ENCODE measurements at regions not wholly inside any gene's neighbourhood (a gene's known extent, or its start where the extent isn't known, plus 50 kb on each side); places are given as distances from the start of the nearest gene placed in this dataset.
A peak's percentile ranks its signal among the peaks of the same experiment; 100 is the strongest.

DNA sequence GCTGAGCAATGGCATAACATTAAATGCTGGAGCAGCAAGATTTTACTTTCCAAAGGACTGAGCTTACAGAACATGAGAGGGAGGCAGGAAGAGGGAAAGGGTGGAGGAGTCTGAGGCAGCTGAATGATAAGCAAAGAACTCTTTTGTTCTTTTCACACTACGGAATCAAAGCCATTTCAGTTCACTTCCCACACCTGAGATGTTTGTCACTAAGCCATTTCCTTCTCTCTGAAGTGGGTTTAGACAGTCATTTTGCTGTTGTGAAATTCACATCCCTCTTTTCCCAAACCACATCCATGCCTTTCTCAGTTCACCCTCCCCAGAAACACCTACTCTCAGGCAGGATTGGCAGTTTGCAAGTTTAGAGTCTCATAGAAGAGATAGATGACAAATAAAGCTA is 267.9 kb downstream of the ADGRG6 start:
- peaks cover 19% of the 10 kb centered on the region for H3K9me3 Mint-ChIP-seq
- H3K4me1 Mint-ChIP-seq: peaks cover 53% of the 10 kb centered on the region
- DNase-seq: no peak
- peak overlapping the region; percentile 1 for H3K4me3 Mint-ChIP-seq
- H3K36me3 Mint-ChIP-seq: peaks cover 16% of the 10 kb centered on the region
- CTCF ChIA-PET: interaction anchor here (0.5 to 1.8 kb wide), 9 partner anchors 18 to 872 kb away, joined by 3 to 9 read pairs (median 5); no protein-coding TSS in a partner anchor
- H3K27me3 Mint-ChIP-seq: no peaks in the 10 kb centered on the region
- peak overlapping the region; percentile 75 for H3K27ac Mint-ChIP-seq

DNA sequence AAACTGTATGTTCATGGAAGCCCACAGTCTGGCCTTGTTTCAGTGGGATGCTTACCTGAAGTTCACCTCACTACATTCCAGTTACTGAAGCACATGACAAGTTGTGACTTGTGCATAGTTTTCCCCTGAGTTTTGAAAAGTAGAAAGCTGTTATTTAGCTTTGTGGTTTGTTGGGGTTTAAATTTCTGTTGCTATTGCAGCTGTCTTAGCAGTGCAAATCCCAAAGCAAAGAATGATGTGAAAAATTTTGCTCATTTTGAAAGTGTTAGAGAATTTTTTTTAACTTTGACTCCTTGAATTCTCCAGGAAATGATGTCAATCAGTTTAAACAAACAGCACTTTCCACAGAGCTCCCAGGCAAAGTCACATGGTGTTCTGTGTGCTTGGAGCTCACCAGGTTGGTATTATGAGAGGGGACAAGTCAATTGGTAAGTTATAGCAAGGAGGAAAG is 268.4 kb downstream of the ADGRG6 start:
- peaks cover 24% of the 10 kb centered on the region for H3K9me3 Mint-ChIP-seq
- H3K27me3 Mint-ChIP-seq: no peaks in the 10 kb centered on the region
- peaks cover 17% of the 10 kb centered on the region for H3K36me3 Mint-ChIP-seq
- no peak overlapping the region for H3K4me3 Mint-ChIP-seq
- peaks cover 53% of the 10 kb centered on the region for H3K4me1 Mint-ChIP-seq
- CTCF ChIA-PET: interaction anchor here (0.6 to 1.8 kb wide), 6 partner anchors 46 to 456 kb away, joined by 3 to 9 read pairs (median 4); no protein-coding TSS in a partner anchor
- no peak for DNase-seq
- H3K27ac Mint-ChIP-seq: peak overlapping the region; percentile 12

DNA sequence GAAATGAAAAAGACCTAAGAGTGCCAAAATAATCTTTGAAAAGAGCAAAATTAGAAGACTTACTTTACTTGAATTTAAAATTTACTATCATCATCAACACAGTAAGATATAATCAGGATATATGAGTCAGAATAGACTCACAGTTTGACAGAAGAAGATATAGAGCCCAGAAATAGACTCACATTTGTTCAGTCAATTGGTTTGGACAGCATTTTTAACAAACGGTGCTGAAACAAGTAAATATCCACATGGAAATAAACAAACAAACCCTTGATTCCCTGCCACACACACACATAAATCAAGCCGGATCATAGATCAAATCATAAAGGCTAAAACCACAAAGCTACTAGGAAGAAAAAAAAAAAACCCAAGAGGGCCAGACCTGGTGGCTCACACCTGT is 291.1 kb downstream of the ADGRG6 start:
- Mint-ChIP-seq H3K9me3 (peaks cover 15% of the 10 kb centered on the region), H3K4me3 (no peak overlapping the region), H3K27me3 (no peaks in the 10 kb centered on the region), H3K4me1 (peaks cover 4% of the 10 kb centered on the region), H3K27ac (no peak overlapping the region), H3K36me3 (no peaks in the 10 kb centered on the region)
- CTCF ChIA-PET: no interaction called here
- DNase-seq: no peak

DNA sequence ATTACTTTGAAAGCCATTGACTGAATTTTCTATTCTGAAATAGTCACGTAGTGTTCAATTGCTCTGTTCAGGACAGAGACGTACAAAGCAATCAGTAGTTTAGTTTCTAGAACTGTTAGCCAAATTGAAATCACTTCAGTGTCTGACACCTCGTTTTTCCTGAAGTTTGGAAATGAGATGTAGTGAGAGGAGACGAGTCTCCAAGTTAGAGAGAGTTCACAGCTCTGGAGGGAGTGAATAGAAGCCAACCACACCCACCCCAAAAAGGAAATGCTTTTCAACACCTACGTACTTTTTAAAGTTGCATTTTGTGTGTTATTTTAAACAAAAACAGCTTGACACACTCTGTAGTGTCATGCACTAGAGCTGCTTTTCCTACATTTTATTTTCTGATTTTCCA is 296.0 kb downstream of the ADGRG6 start:
- CTCF ChIA-PET: no interaction called here
- no peaks in the 10 kb centered on the region for H3K36me3 Mint-ChIP-seq
- H3K27me3 Mint-ChIP-seq: no peaks in the 10 kb centered on the region
- H3K27ac Mint-ChIP-seq: no peak overlapping the region
- no peak overlapping the region for H3K4me3 Mint-ChIP-seq
- H3K9me3 Mint-ChIP-seq: peaks cover 4% of the 10 kb centered on the region
- no peak for DNase-seq
- H3K4me1 Mint-ChIP-seq: peaks cover 4% of the 10 kb centered on the region

DNA sequence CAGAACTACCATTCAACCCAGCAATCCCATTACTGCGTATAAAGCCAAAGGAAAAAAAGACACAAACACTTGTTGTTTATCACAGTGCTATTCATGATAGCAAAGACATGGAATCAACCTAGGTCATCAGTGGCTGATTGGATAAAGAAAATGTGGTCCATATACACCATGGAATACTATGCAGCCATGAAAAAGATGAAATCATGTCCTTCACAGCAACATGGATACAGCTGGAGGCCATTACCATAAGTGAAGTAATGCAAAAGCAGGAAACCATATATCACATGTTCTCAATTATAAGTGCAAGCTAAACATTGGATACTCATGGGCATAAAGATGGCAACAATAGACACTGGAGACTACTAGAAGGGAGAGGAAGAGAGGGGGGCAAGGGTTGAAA is 299.6 kb downstream of the ADGRG6 start:
- Mint-ChIP-seq H3K4me1 (peaks cover 11% of the 10 kb centered on the region), H3K36me3 (no peaks in the 10 kb centered on the region), H3K27ac (no peak overlapping the region), H3K4me3 (no peak overlapping the region), H3K27me3 (no peaks in the 10 kb centered on the region), H3K9me3 (peaks cover 1% of the 10 kb centered on the region)
- CTCF ChIA-PET: no interaction called here
- DNase-seq: no peak

DNA sequence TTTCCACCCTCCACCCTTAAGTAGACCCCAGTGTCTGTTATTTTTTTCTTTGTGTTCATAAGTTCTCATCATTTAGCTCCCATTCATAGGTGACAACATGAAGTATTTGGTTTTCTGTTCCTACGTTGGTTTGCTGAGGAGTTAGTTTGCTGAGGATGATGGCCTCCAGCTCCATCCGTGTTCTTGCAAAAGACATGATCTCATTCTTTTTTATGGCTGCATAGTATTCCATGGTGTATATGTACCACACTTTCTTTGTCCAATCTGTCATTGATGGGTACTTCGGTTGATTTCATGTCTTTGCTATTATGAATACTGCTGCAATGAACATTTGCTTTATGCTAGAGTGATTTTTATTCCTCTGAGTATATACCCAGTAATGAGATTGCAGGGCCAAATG is 301.2 kb downstream of the ADGRG6 start:
- Mint-ChIP-seq H3K9me3 (peaks cover 1% of the 10 kb centered on the region), H3K27me3 (no peaks in the 10 kb centered on the region), H3K4me3 (no peak overlapping the region), H3K4me1 (peaks cover 7% of the 10 kb centered on the region), H3K27ac (no peak overlapping the region), H3K36me3 (no peaks in the 10 kb centered on the region)
- CTCF ChIA-PET: interaction anchor here (1.0 kb wide), 1 partner anchor 37 kb away, joined by 3 read pairs; no protein-coding TSS in a partner anchor
- DNase-seq: no peak

DNA sequence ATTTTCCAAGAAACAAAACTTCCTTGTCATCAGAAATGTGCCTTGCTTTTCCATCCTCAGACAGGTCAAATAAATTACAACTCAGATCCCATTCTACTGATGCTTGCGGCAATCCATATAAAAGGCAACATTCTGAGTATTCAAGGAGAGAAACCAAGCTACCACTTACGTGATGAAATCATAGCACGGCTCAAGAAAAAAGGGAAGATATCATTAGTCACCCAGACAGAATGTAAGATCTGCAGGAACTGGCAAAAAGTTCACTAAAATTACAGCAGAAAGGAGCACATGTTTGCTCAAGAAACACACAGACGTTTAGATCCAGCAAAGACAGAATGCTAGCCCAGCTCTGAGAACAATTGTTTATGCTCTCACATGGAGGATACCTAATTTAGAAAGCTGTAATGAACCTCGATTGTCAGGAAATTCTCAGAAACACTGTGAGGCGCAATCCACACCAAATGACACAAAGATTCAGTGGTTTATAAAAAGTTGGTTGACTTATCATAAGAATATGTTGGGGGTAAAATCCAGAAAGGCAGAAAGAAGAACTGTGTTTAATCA is 304.2 kb downstream of the ADGRG6 start:
- CTCF ChIA-PET: no interaction called here
- peaks cover 1% of the 10 kb centered on the region for H3K9me3 Mint-ChIP-seq
- no peak overlapping the region for H3K27ac Mint-ChIP-seq
- peaks cover 7% of the 10 kb centered on the region for H3K4me1 Mint-ChIP-seq
- H3K4me3 Mint-ChIP-seq: no peak overlapping the region
- DNase-seq: no peak
- H3K36me3 Mint-ChIP-seq: no peaks in the 10 kb centered on the region
- H3K27me3 Mint-ChIP-seq: no peaks in the 10 kb centered on the region

DNA sequence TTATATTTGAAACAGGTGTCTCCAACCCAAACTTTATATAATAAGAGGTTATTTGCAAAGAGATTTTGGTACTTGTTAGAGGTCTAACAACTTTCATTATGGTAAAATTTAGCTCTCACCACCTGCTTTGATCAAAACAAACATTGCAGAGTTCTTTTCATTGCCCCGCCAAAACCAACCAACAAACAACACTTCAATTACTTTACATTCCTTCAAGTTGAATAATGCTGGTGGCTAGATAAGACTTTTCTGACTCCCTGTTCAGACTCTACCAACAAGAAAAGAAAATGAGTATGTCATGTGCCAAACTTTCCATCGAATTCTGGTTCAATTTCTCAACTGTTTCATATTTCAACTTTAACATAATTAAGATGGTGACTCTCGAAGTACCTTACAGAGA is 311.1 kb downstream of the ADGRG6 start:
- no peaks in the 10 kb centered on the region for H3K27me3 Mint-ChIP-seq
- H3K4me1 Mint-ChIP-seq: no peaks in the 10 kb centered on the region
- H3K4me3 Mint-ChIP-seq: no peak overlapping the region
- H3K27ac Mint-ChIP-seq: no peak overlapping the region
- peaks cover 3% of the 10 kb centered on the region for H3K9me3 Mint-ChIP-seq
- CTCF ChIA-PET: no interaction called here
- DNase-seq: no peak
- H3K36me3 Mint-ChIP-seq: peaks cover 2% of the 10 kb centered on the region

DNA sequence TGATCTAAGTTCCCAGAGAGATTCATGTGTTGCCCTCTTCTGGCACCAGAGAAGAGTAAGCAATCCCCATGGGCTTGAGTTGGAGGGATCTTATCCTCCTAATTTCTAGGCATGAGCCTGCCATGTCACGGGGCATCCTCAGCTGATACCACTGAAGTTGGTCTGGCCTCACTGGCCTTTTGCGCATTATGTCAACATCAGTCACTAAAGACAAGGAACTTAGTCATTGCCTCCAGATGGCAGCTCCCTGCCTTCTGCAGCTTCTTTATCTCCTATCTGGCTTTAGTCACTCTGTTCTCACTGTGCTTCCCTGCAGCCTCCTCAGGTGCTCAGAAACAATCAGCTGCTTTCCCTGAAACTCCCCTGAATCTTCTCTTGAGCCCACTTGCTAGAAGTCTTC is 312.2 kb downstream of the ADGRG6 start:
- CTCF ChIA-PET: no interaction called here
- no peak overlapping the region for H3K4me3 Mint-ChIP-seq
- DNase-seq: no peak
- peaks cover 3% of the 10 kb centered on the region for H3K9me3 Mint-ChIP-seq
- H3K36me3 Mint-ChIP-seq: peaks cover 2% of the 10 kb centered on the region
- no peaks in the 10 kb centered on the region for H3K4me1 Mint-ChIP-seq
- H3K27me3 Mint-ChIP-seq: no peaks in the 10 kb centered on the region
- H3K27ac Mint-ChIP-seq: no peak overlapping the region

DNA sequence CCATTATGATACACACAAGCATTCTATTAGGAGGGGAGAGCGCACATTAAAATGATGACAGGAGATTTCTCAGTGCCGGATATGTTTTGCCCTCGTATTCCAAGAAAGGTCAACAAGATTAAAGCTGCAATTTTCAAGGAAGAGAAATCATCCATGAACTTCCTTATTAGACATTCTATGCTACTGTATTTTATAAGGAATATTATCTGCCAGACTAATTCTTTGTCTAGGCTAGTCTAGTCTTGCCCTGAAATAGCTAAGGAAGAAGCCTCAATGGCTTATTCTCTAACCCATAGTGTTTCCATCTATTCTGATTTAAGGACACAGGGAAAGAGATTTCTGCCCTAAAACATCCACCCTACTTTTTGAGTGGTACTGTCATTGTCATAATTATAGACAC is 315.4 kb downstream of the ADGRG6 start:
- H3K27me3 Mint-ChIP-seq: no peaks in the 10 kb centered on the region
- CTCF ChIA-PET: no interaction called here
- no peaks in the 10 kb centered on the region for H3K9me3 Mint-ChIP-seq
- no peak overlapping the region for H3K4me3 Mint-ChIP-seq
- no peaks in the 10 kb centered on the region for H3K4me1 Mint-ChIP-seq
- DNase-seq: no peak
- no peak overlapping the region for H3K27ac Mint-ChIP-seq
- no peaks in the 10 kb centered on the region for H3K36me3 Mint-ChIP-seq

DNA sequence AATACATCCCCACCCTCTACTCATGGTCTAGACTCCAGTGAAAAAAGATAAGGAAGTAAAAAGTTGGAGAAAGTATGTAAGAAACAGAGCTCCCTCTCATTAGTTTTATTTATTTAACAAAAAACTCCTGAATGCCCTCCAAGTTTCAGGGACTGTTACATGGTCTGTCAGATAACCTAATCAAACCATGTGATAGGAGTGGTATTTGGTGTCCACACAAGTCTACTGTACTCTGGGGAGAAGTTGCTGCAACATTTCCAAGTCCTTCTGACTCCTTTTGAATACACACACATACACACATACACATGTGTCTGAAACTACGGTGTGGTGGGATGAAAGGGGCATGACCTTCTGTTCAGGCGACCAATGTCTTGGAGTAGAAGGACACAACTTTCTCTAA is 320.0 kb downstream of the ADGRG6 start:
- CTCF ChIA-PET: no interaction called here
- Mint-ChIP-seq H3K36me3 (no peaks in the 10 kb centered on the region), H3K4me1 (no peaks in the 10 kb centered on the region), H3K9me3 (no peaks in the 10 kb centered on the region), H3K4me3 (no peak overlapping the region), H3K27ac (no peak overlapping the region), H3K27me3 (no peaks in the 10 kb centered on the region)
- DNase-seq: no peak

DNA sequence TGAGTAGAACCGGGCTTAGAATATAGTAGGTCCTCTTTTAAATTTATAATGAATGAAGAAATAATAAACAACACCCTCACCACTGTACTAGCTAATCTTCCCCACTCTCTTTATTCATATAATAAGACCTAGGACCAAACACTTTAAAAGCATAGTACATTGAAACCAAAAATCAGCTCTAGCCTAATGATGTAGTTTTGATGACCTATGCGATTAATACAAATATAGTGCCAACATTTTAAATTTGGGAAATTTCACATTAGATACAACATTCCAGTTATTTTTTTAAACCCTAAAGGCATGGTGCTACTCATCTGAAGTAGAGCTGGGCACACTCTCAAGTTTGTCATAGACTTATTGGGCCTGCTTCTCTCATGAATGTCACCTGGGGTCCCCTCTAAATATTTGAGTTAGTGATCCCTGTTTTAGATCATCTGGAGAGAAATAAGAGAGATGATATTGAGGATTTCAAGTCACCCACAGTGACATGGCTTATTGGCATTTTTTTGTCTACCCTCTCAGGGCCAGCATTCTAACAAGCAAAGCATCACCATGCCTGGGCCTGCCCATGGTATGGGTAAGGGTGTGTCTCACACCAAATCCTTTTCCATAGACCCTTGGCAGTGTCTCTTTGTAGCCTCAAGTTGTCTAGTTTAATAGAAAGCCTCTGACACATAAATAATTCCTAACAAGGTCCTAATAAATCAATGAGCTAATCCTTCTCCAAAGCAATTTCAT is 319.8 kb downstream of the HIVEP2 start:
- Mint-ChIP-seq H3K9me3 (no peaks in the 10 kb centered on the region), H3K36me3 (no peaks in the 10 kb centered on the region)
- CTCF ChIA-PET: no interaction called here

DNA sequence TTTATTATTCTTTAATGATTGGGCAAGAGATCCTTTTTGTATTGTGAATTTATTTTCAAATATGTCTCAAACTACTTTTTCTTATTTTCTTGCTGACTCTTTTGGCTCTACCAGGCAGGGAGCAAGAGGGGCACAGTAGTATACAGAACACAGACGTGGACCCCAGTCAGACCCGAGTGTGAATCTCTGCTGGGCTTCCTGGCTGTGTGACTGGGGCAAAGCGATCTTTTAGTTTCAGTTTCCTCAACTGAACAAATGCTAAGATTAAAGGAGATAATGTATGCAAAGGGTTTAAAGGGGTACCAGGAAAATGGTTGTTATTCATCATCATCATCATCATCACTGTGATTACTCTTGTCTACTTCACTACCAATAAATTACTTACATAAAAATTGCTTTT is 317.5 kb downstream of the HIVEP2 start:
- no peaks in the 10 kb centered on the region for H3K27me3 Mint-ChIP-seq
- CTCF ChIA-PET: no interaction called here

More for the DNA sequence above, 319.8 kb downstream of the HIVEP2 start:
- H3K27me3 Mint-ChIP-seq: no peaks in the 10 kb centered on the region
- no peak overlapping the region for H3K27ac Mint-ChIP-seq
- no peaks in the 10 kb centered on the region for H3K4me1 Mint-ChIP-seq
- DNase-seq: no peak
- H3K4me3 Mint-ChIP-seq: no peak overlapping the region

DNA sequence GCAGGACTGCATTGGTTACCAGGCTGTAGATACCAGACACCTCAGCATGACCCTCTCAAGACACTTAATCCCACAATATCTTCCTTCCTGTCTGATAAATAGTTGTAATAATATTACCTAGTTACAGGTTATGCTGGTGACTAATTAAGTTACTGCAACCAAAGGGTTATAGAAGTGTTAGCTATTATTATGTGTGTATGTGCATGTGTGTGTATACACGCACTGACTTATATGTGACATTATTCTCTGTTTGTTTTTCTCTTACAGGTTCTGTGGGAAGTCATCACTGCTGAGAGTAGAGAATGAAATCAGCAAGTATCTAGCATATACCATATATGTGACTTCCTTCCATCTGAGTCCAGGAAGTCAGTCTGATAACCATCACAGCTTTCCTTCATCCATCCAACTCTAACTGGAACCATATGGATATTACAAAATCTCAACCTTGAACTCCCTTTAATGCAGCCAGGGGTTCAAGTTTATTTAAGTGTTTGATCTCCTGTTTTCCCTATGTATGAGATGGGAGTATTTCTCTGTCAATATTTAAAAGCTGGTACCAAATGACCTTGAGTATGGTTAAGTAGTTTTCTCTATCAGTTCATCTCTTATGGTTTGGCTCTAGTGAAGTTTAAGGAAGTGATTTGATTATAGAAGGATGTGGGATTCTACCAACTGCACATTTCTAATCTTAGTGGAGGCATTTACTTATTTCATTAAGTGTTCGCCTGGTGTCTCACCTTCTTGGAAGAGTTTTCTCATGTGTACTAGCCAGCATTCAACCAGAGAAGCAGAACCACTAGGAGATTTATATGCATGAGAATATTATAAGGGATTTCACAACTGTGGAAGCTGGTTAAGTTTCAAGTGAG is 313.2 kb downstream of the HIVEP2 start:
- CTCF ChIA-PET: interaction anchor here (0.8 kb wide), 1 partner anchor 157 kb away, joined by 3 read pairs; no protein-coding TSS in a partner anchor
- Mint-ChIP-seq H3K9me3 (no peaks in the 10 kb centered on the region), H3K27ac (no peak overlapping the region)

More for the DNA sequence above, 317.5 kb downstream of the HIVEP2 start:
- Mint-ChIP-seq H3K4me1 (peaks cover 3% of the 10 kb centered on the region), H3K4me3 (no peak overlapping the region), H3K36me3 (no peaks in the 10 kb centered on the region), H3K27ac (no peak overlapping the region), H3K9me3 (no peaks in the 10 kb centered on the region)
- DNase-seq: no peak

More for the DNA sequence above, 313.2 kb downstream of the HIVEP2 start:
- Mint-ChIP-seq H3K27me3 (no peaks in the 10 kb centered on the region), H3K4me3 (no peak overlapping the region), H3K36me3 (no peaks in the 10 kb centered on the region), H3K4me1 (peaks cover 3% of the 10 kb centered on the region)
- DNase-seq: no peak

Data from activated naive CD4-positive, alpha-beta T cell treated with anti-CD3 and anti-CD28 coated beads, Interleukin-2, amount 10 ng/mL, durations not matched to agents 7 days and 5 days (primary cell).